Thymus (tissue), 11 donors: ENCODE measurements at regions not wholly inside any gene's neighbourhood (a gene's known extent, or its start where the extent isn't known, plus 50 kb on each side); places are given as distances from the start of the nearest gene placed in this dataset.
"Not testable (repeated sequence)": the region's sequence is repeated elsewhere in the genome, so short reads cannot be mapped to it uniquely, and the experiment has no call there.

Experiments
- DNase-seq, 9 donors: peaks; one replicate each; pipeline ENCODE4 v3.0.0-alpha.2; 2013; ENCODE audit warnings: low spot score in 9 of 9, low read depth in 6 of 9, missing footprints in 1 of 9
- H3K27ac ChIP-seq, 2 donors: one replicate each; pipeline ENCODE4 v1.5.1; 2013; ENCODE audit warnings: control low read depth in 1 of 2, low read depth in 1 of 2, low read length in 1 of 2, mild to moderate bottlenecking in 1 of 2, moderate library complexity in 1 of 2
- H3K27me3 ChIP-seq, 2 donors: one replicate each; pipeline ENCODE4 v1.5.1; 2013; ENCODE audit warnings: low read length in 1 of 2; ENCODE audit not compliant: control insufficient read depth in 2 of 2, insufficient read depth in 1 of 2
- H3K36me3 ChIP-seq, 2 donors: one replicate each; pipeline ENCODE4 v1.5.1; 2013; ENCODE audit warnings: low read length in 1 of 2, mild to moderate bottlenecking in 1 of 2, moderate library complexity in 1 of 2; ENCODE audit not compliant: control insufficient read depth in 2 of 2, insufficient read depth in 2 of 2
- H3K4me1 ChIP-seq, 2 donors: one replicate each; pipeline ENCODE4 v1.5.1; 2013; ENCODE audit warnings: low read length in 2 of 2; ENCODE audit not compliant: control insufficient read depth in 2 of 2, insufficient read depth in 2 of 2
- H3K4me3 ChIP-seq, 2 donors: one replicate each; pipeline ENCODE4 v1.5.1; 2013; ENCODE audit warnings: low read length in 2 of 2, control low read depth in 1 of 2, mild to moderate bottlenecking in 1 of 2
- H3K9me3 ChIP-seq, 2 donors: one replicate each; pipeline ENCODE4 v1.5.1; 2013; ENCODE audit warnings: low read length in 1 of 2, mild to moderate bottlenecking in 1 of 2; ENCODE audit not compliant: control insufficient read depth in 2 of 2, insufficient read depth in 1 of 2
- WGBS: extraction: QIAGEN DNeasy Blood & Tissue Kit; methylation state at CpG from one replicate; pipeline ENCODE4 v1.1.7; 2013; 5-methylcytosine and 5-hydroxymethylcytosine counted together
- donor health status: healthy.

DNA sequence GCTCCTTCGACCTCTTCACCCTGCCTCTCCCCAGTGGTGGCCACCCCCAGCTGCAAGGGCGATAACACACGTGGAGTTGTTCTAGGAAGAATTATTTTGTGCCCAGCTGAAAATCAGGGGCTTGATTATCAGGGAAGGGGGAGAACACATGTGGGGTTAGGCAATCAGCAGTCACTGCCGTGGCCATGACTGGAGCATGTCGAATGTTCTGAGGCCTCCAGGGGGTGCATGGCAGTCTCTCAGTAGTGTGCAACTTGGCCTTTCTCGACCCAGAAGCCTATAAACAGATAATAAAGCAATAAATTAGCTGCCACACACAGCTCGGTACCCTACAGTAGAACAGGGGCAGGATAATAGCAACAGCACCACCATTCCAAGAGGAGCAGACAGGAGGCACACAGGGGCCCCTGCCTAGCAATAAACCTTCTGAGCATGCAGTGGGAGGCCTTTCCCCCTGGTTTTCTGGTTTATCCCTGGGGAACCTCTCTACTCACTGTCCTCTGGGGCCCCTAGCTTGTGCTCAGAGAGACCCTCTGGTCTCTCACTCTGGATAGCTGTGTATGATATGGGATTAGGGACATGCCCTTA lies 308.2 kb upstream of the PLGLB2 start:
- DNase-seq, H3K9me3 ChIP-seq, H3K27ac ChIP-seq, H3K4me1 ChIP-seq, H3K4me3 ChIP-seq, H3K27me3 ChIP-seq, H3K36me3 ChIP-seq: not testable (repeated sequence)
- WGBS = 90% methylated on average over 7 of the region's 7 CpGs

- WGBS = 95% methylated on average over 2 of the region's 2 CpGs
- not testable (repeated sequence) for H3K27me3 ChIP-seq, H3K9me3 ChIP-seq, H3K4me1 ChIP-seq, H3K4me3 ChIP-seq, H3K36me3 ChIP-seq, H3K27ac ChIP-seq, DNase-seq
Observed at GRCh38 chr2:87440650-87441049, 307.2 kb upstream of the PLGLB2 start.

GRCh38 chr2:87441375-87441774 lies 306.5 kb upstream of the PLGLB2 start:
- not testable (repeated sequence) for H3K36me3 ChIP-seq, DNase-seq, H3K9me3 ChIP-seq, H3K4me3 ChIP-seq, H3K27ac ChIP-seq, H3K4me1 ChIP-seq, H3K27me3 ChIP-seq
- 96% methylated on average over 6 of the region's 6 CpGs for WGBS

GRCh38 chr2:87442983-87443577 lies 304.8 kb upstream of the PLGLB2 start:
- WGBS = 91% methylated on average over 5 of the region's 6 CpGs
- not testable (repeated sequence) for H3K27ac ChIP-seq, H3K4me3 ChIP-seq

DNA sequence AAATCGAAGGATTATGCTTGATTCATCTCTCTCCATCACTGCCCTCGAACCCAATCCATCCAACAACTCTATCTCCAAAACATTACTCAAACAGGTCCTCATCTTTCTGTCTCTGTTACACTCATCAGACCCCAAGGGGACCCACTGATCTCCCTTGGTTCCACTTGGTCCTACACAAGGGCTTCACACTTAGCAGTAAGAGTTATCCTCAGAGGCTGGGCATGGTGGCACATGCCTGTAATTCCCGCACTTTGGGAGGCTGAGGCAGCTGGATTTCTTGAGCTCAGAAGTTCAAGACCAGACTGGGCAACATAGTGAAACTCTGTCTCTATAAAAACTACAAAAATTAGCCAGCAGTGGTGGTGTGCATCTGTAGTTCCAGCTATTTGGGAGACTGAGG lies 302.9 kb upstream of the PLGLB2 start:
- H3K9me3 ChIP-seq, H3K4me1 ChIP-seq, H3K27ac ChIP-seq, DNase-seq, H3K27me3 ChIP-seq, H3K36me3 ChIP-seq, H3K4me3 ChIP-seq: not testable (repeated sequence)
- WGBS = 94% methylated on average over 3 of the region's 3 CpGs

More at GRCh38 chr2:87442983-87443577, 304.8 kb upstream of the PLGLB2 start:
- not testable (repeated sequence) for H3K27me3 ChIP-seq, DNase-seq, H3K9me3 ChIP-seq, H3K36me3 ChIP-seq, H3K4me1 ChIP-seq

- DNase-seq, H3K36me3 ChIP-seq, H3K4me1 ChIP-seq, H3K9me3 ChIP-seq, H3K27ac ChIP-seq, H3K27me3 ChIP-seq, H3K4me3 ChIP-seq: not testable (repeated sequence)
- 91% methylated on average over 2 of the region's 5 CpGs for WGBS
Observed at GRCh38 chr2:87445613-87446312, 302.1 kb upstream of the PLGLB2 start.

GRCh38 chr2:87446313-87446696 lies 301.6 kb upstream of the PLGLB2 start:
- not testable (repeated sequence) for H3K9me3 ChIP-seq, H3K4me3 ChIP-seq, H3K27ac ChIP-seq, DNase-seq, H3K36me3 ChIP-seq, H3K27me3 ChIP-seq, H3K4me1 ChIP-seq
- whole genome bisulfite sequencing = no CpG with 5 or more reads among the region's 1 CpG

DNA sequence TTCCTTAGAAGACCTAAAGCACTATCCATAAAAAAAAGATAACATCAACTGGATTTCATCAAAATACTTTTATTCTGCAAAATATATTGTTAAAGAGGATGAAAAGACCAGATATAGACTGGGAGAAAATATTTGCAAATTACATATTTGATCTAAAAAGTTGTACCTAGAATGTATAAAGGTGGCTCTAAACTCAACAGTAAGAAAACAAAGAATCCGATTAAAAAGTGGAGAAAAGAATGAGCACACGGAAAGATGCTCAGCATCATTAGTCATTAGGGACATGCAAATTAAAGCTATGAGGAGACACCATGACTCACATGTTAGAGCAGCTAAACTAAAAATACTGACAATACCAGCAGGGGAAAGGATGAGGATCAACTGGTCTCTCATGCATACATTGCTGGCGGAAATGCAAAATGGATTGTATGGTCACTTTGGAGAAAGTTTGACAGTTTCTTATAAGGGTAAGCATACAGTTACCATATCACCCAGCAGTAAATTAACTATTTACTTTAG lies 298.4 kb upstream of the PLGLB2 start:
- not testable (repeated sequence) for H3K36me3 ChIP-seq, H3K4me1 ChIP-seq, H3K4me3 ChIP-seq, H3K27me3 ChIP-seq, H3K27ac ChIP-seq, DNase-seq, H3K9me3 ChIP-seq
- 97% methylated on average over 2 of the region's 3 CpGs for WGBS

DNA sequence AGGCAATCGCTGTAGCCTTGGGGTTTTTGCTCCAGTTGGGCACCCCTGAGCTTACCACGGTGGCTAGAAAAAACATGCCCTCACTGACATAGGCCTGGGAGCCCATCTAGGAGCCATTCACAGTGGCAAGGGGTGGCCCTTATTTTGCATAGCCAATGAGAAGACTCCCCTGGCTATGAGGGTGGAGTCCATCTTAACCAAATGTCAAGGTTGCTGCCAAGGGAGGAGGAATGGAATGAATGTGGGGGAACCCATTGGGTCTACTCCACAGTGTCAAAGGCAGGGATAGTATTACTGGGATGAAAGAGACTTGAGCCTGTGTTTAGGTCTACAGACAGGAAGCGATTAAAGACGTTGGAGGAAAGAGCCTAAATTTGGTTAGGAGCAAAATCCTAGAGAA lies 295.7 kb upstream of the PLGLB2 start:
- not testable (repeated sequence) for H3K9me3 ChIP-seq, H3K4me1 ChIP-seq, H3K27ac ChIP-seq, H3K4me3 ChIP-seq, H3K36me3 ChIP-seq, DNase-seq, H3K27me3 ChIP-seq
- 95% methylated on average over 4 of the region's 4 CpGs for WGBS
